K562 (cell line): ENCODE measurements at regions not wholly inside any gene's neighbourhood (a gene's known extent, or its start where the extent isn't known, plus 50 kb on each side); places are given as distances from the start of the nearest gene placed in this dataset.

Source experiments
- BRD4 ChIP-seq: fragments of 200-600 bp; sonication (generic); IDR thresholded peaks from 2 replicates; pipeline ENCODE4 v1.6.1; 2017; ENCODE audit warnings: inconsistent platforms
- DNMT1 ChIP-seq: fragments of 450-650 bp; IDR thresholded peaks from 2 replicates; pipeline ENCODE4 v1.6.1; 2016; ENCODE audit warnings: antibody characterized with exemption, mild to moderate bottlenecking
- KDM5B ChIP-seq: fragments of 200-600 bp; sonication (generic); IDR thresholded peaks from 2 replicates; pipeline ENCODE4 v1.6.1; 2012; ENCODE audit warnings: low read depth, mild to moderate bottlenecking, moderate library complexity, low read length, control low read depth, inconsistent platforms; ENCODE audit not compliant: insufficient replicate concordance
- RFX5 ChIP-seq: IDR thresholded peaks from 2 replicates; pipeline ENCODE4 v1.6.1; 2011; ENCODE audit warnings: low read depth, mild to moderate bottlenecking, improper control_type of control experiment, low read length
- TRIM24 ChIP-seq, 2 experiments: fragments of 450-650 bp; IDR thresholded peaks; 2 replicates each; pipeline ENCODE4 v1.6.1; 2016
- XRCC5 ChIP-seq: fragments of 200-400 bp; formaldehyde crosslinking; IDR thresholded peaks from 2 replicates; pipeline ENCODE4 v1.6.1; 2017; ENCODE audit warnings: low read depth, mild to moderate bottlenecking, low read length
- ZBTB34 ChIP-seq: fragments of 250-450 bp; sonication (Bioruptor Pico); IDR thresholded peaks from 2 replicates; pipeline ENCODE4 v1.8.0; 2021; ENCODE audit warnings: mild to moderate bottlenecking, moderate library complexity
- TF ChIP-seq, protein P1 (sequence below), 2 experiments: fragments of 200-800 bp in 1 of 2; sonication (Bioruptor generic) in 1 of 2; sonication (generic) in 1 of 2; formaldehyde crosslinking in 1 of 2; IDR thresholded peaks in 1 of 2; conservative IDR thresholded peaks in 1 of 2; 2 replicates each; pipeline versions ENCODE4 v1.5.0 to v1.6.1; 2016 to 2020; ENCODE audit warnings: missing compliant biosample characterization in 1 of 2, missing genetic modification characterization in 1 of 2, missing genetic modification reagents in 1 of 2
- TF ChIP-seq, protein P2 (sequence below): fragments of 450-650 bp; IDR thresholded peaks from 2 replicates; pipeline ENCODE4 v1.7.1; 2018; ENCODE audit warnings: mild to moderate bottlenecking, low read depth; ENCODE audit not compliant: partially characterized antibody
- TF ChIP-seq, protein P3 (sequence below): sonication (generic); formaldehyde crosslinking; IDR thresholded peaks from 2 replicates; pipeline ENCODE4 v1.9.0; 2022; ENCODE audit warnings: mild to moderate bottlenecking, missing genetic modification reagents
- TF ChIP-seq, protein P4 (sequence below), 3 experiments: IDR thresholded peaks in 2 of 3; conservative IDR thresholded peaks in 1 of 3; 2 replicates each; pipeline ENCODE4 v1.5.1; 2011 to 2012; ENCODE audit warnings: low read length in 3 of 3, mild to moderate bottlenecking in 3 of 3, control low read depth in 2 of 3, improper control_type of control experiment in 1 of 3, inconsistent platforms in 1 of 3, low read depth in 1 of 3, mixed read lengths in 1 of 3, moderate library complexity in 1 of 3; ENCODE audit not compliant: insufficient read depth in 2 of 3

DNA sequence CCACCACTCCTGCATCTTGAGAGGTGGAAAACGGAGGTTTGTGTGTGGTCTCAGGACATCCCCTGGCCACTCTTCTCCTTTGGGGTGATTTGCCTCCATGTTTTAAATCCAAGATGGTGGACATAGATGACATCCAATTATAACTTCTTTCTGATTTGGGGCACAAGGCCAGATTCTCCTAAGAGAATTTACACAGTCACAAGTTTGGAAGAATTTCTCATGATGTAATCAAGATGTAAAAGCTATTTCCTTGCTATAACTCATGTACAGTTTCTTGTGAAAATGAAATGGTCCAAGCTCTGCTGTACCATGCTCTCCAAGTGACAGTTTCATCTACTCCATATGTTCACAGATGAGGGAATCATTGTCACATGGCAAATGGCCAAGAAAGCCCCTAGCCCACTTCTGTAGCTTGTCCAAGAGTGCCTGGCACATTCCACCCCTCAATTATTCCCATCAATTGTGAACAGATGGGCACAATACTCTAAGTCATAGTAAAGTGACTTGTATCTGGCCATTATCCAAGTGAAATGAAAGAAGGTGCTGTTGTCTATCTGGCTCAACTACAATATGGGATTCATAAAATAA lies 134.6 kb upstream of the ROPN1 start:
- TF ChIP-seq, protein P1, sequence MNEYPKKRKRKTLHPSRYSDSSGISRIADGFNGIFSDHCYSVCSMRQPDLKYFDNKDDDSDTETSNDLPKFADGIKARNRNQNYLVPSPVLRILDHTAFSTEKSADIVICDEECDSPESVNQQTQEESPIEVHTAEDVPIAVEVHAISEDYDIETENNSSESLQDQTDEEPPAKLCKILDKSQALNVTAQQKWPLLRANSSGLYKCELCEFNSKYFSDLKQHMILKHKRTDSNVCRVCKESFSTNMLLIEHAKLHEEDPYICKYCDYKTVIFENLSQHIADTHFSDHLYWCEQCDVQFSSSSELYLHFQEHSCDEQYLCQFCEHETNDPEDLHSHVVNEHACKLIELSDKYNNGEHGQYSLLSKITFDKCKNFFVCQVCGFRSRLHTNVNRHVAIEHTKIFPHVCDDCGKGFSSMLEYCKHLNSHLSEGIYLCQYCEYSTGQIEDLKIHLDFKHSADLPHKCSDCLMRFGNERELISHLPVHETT (CRISPR knock-in tag; conservative IDR thresholded peaks at IDR 0.05 in 1 of 2, IDR thresholded peaks at IDR 0.05 in 1 of 2) = no peak
- TF ChIP-seq, protein P2, sequence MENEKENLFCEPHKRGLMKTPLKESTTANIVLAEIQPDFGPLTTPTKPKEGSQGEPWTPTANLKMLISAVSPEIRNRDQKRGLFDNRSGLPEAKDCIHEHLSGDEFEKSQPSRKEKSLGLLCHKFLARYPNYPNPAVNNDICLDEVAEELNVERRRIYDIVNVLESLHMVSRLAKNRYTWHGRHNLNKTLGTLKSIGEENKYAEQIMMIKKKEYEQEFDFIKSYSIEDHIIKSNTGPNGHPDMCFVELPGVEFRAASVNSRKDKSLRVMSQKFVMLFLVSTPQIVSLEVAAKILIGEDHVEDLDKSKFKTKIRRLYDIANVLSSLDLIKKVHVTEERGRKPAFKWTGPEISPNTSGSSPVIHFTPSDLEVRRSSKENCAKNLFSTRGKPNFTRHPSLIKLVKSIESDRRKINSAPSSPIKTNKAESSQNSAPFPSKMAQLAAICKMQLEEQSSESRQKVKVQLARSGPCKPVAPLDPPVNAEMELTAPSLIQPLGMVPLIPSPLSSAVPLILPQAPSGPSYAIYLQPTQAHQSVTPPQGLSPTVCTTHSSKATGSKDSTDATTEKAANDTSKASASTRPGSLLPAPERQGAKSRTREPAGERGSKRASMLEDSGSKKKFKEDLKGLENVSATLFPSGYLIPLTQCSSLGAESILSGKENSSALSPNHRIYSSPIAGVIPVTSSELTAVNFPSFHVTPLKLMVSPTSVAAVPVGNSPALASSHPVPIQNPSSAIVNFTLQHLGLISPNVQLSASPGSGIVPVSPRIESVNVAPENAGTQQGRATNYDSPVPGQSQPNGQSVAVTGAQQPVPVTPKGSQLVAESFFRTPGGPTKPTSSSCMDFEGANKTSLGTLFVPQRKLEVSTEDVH = no peak
- no peak for TF ChIP-seq KDM5B
- TF ChIP-seq TRIM24 (IDR thresholded peaks at IDR 0.05) = no peak
- TF ChIP-seq, protein P3, sequence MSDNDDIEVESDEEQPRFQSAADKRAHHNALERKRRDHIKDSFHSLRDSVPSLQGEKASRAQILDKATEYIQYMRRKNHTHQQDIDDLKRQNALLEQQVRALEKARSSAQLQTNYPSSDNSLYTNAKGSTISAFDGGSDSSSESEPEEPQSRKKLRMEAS (CRISPR knock-in tag) = no peak
- TF ChIP-seq DNMT1 = no peak
- no peak for TF ChIP-seq RFX5
- no peak for TF ChIP-seq XRCC5
- TF ChIP-seq ZBTB34 (CRISPR knock-in tag) = no peak
- TF ChIP-seq BRD4 = no peak
- TF ChIP-seq, protein P4, sequence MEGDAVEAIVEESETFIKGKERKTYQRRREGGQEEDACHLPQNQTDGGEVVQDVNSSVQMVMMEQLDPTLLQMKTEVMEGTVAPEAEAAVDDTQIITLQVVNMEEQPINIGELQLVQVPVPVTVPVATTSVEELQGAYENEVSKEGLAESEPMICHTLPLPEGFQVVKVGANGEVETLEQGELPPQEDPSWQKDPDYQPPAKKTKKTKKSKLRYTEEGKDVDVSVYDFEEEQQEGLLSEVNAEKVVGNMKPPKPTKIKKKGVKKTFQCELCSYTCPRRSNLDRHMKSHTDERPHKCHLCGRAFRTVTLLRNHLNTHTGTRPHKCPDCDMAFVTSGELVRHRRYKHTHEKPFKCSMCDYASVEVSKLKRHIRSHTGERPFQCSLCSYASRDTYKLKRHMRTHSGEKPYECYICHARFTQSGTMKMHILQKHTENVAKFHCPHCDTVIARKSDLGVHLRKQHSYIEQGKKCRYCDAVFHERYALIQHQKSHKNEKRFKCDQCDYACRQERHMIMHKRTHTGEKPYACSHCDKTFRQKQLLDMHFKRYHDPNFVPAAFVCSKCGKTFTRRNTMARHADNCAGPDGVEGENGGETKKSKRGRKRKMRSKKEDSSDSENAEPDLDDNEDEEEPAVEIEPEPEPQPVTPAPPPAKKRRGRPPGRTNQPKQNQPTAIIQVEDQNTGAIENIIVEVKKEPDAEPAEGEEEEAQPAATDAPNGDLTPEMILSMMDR (IDR thresholded peaks at IDR 0.05 in 2 of 3, conservative IDR thresholded peaks at IDR 0.05 in 1 of 3; ENCODE audit: insufficient read depth in 2 of 3, low read depth in 1 of 3, low read length in 3 of 3) = no peak
